GM18870 (cell line): ENCODE measurements at regions not wholly inside any gene's neighbourhood (a gene's known extent, or its start where the extent isn't known, plus 50 kb on each side); places are given as distances from the start of the nearest gene placed in this dataset.
"Not testable (repeated sequence)": the region's sequence is repeated elsewhere in the genome, so short reads cannot be mapped to it uniquely, and the experiment has no call there.

Experiments used
- ATAC-seq: cut with Tn5 transposase; IDR thresholded peaks from one replicate; pipeline ENCODE4 v1.9.1; 2021; ENCODE audit warnings: moderate library complexity; ENCODE audit not compliant: unreplicated experiment

DNA sequence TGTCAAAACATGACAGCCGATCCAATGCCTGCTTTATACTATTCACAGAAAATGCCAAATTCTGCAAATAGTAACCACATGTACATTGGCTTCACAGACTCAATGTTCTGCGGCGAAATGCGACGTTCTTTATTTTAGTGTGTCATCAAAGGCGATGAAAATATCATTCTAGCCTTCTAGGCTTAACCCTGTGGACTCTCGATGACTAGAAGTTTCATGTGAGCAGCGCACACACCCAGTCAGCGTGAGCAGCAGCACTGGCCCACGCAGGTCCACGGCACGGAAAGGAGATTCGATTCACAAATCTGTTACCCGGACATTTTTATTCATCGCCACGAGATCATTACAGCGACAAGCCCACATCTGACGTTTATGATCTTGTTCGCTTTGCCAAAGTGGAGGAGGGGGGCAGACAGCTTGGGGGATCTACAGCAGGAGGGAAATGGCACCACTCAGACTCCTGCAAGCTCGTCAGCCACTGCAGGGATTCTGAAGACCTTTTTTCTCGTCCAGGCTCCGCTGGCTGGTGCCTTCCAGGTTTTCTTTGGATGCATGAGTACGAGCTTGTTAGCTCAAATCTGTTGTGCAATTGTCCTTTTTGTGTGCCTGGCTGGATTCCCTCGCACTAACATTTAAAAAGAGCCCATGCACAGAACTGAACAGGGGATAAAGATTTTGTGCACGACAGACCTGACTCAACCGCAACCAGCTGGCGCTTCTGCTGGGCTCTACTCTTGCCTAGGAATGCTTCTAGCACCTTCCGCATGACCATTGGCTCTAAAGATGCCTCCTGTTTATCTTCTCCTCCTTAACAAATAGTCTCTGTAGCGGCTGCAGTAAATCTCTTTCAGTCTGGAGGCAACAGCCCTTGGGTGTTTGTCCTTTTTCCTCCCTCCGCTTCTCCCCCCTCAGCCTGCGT lies 938.4 kb downstream of the MCTP2 start:
- ATAC-seq: no peak

DNA sequence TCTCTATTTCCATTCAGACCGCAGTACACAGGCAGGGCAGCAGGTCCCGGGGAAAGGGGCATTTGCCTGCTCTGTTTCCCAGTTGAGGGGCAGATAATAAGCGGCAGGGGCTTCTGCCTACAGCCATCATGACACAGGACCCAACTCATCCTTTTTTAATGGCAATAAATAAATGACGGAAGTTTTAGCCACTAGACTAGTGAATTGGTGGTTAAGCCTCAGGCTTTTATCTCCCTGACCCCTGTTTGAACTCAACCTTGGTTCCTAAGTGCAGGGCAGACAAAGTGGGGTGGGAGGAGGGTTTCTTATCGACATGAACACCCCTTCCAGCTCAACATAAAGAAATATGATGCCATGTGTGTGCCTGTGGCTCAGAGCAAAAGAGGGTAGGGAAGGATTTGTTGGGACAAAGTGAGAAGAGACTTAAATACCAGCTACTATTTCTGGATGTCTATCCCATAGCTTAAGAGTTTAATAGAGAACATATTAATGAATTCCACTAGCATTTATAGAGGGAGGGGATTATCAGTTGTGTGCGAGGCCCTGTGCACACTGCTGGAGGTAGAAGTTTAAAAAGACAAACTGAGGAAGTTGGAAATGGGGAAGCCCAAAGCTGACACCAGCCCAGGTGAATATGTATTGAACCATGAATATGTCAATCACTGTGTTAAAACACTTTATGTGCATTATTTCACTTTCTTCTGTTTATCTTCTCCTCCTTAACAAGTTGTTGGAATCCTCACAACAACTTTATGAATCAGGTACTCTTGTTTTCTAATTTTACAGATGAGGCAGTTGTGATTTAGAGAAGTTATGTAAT lies 939.4 kb downstream of the MCTP2 start:
- ATAC-seq: no peak

DNA sequence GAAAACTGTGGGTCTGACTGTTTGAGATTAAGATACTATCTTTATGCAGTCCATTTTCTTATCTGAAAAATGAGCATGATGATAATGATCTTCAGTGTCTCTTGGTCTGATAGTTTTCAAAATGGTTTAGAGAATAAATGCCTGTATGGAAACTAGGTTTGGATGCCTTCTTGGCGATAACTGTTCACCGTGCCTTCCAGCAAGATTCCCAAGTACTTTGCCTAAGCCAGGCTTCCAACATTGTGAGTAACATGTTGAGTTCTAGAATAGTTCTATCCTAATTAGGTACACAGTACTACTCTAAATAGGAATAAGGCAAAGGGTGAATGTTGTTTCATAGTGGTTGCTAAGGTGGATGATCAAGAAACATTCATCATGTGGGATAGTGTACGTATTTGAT lies 940.2 kb downstream of the MCTP2 start:
- no peak for ATAC-seq

DNA sequence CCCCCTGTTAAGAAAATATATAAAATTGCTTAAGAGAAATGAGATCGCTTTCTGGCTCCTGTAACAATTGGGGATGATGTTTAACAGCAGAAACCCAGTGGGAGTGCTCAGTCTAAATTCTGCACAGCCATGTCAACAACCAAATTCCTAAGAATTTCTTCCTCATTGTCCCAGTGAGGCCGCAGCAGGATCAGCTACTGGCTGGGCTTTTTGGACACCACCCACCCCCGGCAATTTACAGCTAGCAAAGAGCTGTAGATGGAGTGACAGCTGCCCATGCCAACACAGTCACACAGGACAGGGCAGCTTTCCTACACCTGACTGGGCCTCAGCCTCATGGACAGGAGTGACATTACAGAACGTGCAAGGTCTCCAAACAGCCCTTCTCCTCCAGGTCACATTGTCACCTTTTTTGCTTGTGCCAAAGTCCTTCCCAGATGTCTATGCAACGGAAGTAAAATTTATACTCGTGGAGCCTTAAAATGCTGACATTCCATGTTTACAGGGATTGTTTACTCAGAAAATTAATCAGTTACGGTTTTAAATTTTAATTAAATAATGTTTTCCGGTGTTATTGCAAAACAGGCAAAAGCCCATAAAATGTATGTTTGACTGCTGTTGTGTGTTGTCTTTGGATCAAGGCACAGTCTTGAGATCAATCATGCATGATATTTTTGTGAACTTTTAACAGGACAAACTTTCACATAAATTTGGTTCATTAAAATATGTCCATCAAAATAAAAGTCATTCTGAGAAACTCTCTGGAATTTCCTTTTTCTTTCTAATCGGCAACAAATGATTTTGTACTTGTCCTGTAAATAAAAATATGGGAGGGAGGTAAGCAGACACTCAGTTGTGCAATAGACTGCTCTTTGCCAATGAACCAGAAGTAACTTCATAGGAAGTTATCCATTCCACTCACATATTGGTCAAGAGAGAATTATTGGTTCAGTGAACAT lies 943.2 kb downstream of the MCTP2 start:
- no peak for ATAC-seq

DNA sequence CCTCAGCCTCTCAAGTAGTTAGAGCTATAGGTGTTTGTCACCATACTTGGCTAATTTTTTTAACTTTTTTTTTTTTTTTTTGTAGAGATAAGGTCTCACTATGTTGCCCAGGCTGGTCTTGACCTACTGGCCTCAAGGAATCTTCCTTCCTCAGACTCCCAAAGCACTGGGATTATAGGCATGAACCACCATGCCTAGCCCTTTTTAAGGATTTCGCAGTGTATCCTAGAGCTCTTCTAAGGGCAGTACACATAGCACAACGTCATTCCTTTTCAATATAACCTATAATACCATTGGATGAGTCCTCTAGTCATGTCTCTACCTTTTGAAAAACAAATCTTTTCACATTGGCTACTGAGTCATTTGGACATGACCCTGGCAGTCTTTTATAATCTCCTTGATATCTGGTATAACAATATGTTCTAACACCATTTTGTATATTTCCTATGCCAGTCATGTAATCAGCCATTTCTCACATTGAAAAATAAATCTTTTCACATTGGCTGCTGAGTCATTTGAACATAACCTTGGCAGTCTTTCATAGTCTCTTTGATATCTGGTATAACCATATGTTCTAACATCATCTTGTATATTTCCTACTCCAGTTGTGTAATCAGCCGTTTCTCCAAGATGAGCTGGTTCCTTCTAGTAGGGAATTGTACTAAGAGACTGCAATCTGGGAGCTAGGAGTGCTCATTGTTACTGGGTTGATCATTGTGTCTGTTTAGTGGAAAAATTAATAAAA lies 944.7 kb downstream of the MCTP2 start:
- ATAC-seq: no peak

DNA sequence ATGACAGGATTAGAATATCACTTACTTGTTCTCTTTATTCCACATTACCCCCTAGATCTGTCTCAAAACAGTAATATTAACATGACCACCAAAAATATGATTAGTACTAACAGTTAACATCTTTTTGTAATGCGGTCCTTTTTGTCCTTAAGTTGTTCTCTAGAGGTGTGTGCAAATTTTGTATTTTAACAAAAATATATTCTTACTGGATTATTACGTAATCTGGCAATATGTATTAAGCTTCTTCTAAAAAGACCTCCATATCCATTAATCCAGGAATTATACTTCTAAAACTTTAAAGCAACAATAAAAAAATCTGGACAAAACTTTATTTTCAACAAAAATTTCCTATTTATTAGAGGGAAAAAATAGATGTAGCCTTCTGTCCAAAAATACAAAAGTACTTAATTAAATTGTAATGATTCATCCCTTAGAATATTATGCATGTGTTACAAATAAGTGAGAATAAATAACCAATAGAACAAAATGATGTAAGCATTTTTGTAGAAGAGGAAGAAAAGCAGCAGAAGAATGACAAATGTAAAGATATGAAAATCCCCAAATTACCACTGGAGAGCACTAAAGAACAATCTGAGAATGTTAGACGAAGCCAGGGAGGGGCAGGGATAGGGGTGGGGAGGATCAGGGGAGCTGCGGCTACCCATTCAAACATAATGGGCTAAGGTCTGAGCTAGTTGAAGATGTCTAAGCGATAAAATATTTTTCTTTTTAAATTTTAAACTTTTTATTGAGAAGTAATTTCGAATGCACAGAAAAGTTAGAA lies 945.6 kb downstream of the MCTP2 start:
- ATAC-seq: no peak

DNA sequence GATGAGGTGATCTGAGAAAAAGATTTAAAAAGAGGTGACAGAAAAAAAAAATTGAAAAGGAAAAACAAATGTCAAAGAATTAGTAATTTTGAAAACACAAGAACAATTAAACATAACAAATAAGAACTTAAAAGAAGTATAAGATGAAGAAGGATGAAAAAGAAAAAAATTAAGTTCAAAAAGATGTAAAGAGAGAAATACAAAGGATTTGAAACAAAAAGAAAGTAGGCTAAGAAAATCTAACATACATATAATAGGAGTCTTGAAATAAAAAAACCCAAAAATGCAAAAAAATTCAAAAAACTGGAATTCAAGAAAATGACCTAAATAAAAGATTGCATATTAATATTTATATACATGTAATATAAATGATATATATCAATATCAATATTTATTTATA lies 949.2 kb downstream of the MCTP2 start:
- no peak for ATAC-seq

DNA sequence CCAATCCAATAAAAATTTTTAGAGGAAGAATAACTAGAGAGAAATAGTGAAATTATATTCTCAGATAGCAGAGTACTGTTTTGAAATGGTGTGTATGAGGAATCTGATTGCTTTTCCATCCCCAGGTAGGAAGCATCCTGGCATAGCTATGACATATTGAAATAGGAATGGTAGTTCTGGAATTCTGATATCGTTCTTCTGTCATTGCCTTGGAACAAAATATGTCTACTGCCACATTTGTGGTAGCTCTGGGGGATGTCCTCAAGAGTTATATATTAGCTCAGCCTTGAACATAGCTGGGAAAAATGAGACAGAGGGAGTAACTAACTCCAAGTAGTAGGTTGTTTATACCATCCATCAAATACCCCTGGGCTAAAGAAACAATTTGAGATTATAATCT lies 950.7 kb downstream of the MCTP2 start:
- ATAC-seq: no peak

DNA sequence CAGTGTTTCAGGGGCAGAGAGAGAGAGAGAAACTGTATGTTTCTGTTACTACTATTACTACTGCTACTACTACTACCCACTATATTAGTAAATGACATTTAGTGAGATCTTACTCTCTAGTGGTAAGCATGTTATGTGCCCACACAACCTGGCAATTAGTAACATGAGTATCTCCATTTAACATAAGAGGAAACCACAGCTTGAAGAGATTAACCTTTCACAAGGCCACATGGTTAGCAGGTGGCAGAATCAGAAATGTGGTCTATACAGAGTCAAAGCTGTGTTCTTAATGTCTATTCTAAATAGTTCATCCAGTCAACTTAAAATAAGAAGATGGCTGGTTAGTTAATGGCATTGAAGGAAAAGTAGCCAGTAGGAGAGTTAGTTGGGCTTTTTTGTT lies 961.6 kb downstream of the MCTP2 start:
- no peak for ATAC-seq

DNA sequence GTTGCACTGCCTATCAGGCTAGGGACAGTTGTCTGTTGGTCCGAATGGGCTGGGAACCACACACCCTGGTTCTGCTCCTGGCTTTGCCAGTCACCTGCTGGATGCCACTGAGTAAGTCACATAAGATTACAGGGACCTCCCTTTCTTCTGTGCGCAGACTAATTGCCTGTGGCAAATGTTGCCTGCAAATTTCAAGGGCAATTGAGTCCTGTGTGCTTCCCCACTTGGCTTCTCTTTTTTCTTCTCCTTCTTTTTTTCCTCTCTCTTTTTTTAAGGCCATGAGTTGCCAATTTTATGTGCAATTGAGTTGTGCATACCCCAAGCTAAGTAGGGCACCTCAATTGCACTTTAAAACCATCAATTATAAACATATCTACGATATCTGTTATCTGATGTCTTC lies 963.4 kb downstream of the MCTP2 start:
- no peak for ATAC-seq

DNA sequence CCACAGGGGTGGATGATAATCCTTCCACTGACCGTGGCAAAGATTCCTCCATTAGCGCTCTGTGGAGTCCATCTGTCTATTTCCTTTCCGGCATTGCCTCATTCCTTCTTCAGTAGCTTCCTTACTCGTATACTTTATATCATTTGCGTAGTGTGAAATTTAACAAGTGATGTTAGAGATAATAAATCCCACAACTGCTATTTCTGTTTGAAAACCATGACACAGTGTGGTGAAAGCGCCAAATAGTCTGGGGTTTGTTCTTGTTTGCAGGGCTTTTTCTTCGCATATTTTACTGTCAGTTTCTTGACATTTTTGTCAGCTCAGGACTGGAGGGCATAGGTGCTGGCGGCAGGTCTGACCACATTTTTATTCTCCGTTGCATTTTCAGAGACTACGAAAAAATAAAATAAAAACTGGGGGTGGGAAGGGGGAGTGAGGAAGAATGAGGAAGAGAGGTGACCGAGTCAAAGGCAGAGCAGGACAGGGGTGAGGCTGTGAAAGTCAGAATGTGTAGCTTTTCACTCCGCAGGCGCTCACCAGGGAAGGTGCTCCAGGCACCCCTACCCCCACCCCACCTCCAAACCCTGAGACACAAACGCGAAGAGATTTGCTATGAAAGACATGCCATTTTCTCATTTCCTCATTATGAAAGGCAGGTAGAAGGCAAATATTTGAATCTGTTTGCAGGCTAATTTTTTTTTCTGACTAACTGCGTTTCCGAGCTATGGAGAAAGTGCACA lies 965.0 kb downstream of the MCTP2 start:
- no peak for ATAC-seq

DNA sequence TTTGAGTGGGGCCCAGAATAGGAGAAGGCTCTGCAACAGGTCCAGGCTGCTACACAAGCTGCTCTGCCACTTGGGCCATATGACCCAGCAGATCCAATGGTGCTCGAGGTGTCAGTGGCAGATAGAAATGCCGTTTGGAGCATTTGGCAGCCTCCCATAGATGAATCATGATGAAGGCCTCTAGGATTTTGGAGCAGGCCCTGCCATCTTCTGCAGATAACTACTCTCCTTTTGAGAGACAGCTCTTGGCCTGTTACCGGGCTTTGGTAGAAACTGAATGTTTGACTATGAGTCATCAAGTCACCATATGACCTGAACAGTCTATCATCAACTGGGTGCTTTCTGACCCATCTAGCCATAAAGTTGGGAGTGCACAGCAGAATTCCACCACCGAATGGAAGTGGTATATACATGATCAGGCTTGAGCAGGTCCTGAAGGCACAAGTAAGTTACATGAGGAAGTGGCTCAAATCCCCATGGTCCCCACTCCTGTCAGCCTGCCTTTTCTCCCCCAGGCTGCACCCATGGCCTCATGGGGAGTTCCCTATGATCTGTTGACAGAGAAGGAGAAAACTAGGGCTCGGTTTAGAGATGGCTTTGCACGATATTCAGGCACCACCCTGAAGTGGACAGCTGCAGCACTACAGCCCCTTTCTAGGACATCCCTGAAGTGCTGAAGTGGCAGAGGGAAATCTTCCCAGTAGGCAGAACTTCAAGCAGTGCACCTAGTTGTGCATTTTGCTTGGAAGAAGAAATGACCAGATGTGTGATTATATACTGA lies 971.4 kb downstream of the MCTP2 start:
- ATAC-seq: peak; percentile 50

DNA sequence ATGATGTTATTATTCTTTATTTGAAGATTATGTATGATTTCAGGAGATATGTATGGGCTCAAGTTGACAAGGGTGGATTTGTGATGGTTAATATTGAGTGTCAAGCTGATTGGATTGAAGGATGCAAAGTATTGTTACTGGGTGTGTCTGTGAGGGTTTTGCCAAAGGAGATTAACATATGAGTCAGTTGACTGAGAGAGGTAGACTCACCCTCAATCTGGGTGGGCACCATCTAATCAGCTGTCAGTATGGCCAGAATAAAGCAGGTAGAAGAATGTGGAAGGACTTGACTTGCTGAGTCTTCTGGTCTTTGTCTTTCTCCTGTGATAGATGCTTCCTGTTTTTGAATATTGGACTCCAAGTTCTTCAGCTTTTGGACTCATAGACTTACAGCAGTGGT lies 973.7 kb downstream of the MCTP2 start:
- ATAC-seq: no peak

DNA sequence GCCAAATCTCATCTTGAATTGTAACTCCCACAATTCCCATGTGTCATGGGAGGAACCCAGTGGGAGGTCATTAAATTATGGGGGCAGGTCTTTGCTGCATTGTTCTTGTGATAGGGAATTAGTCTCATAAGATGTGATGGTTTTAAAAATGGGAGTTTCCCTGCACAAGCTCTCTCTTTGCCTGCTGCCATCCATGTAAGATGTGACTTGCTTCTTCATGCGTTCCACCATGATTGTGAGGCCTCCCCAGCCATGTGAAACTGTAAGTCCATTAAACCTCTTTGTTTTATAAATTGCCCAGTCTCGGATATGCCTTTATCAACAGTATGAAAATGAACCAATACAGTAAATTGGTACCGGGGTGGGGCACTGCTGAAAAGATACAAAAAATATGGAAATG lies 974.5 kb downstream of the MCTP2 start:
- ATAC-seq: not testable (repeated sequence)

DNA sequence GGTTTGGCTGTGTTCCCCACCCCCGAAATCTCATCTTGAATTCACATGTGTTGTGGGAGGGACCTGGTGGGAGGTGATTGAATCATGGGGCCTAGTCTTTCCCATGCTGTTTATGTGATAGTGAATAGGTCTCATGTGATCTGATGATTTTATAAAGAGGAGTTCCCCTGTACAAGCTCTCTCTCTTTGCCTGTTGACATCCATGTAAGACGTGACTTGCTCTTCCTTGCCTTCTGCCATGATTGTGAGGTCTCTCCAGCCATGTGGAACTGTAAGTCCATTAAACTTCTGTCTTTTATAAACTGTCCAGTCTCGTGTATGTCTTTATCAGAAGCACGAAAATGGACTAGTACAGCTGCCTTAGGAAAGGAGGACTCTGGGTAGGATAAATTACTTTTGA lies 976.7 kb downstream of the MCTP2 start:
- ATAC-seq: no peak

DNA sequence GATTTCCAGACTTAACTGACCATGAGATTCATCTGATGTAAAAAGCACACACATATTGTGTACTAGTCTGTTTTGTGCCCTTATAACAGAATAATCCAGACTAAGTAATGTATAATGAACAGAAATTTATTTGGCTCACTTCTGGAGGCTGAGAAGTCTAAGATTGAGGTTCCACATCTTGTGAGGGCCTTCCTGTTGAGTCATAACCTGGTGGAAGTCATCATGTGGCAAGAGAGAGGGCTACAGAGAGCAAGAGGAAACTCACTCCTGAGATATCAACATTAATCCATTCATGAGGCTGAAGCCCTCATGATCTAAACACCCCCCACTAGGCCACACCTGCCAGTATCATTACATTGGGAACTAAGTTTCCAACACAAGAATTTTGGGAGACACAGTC lies 977.6 kb downstream of the MCTP2 start:
- no peak for ATAC-seq

DNA sequence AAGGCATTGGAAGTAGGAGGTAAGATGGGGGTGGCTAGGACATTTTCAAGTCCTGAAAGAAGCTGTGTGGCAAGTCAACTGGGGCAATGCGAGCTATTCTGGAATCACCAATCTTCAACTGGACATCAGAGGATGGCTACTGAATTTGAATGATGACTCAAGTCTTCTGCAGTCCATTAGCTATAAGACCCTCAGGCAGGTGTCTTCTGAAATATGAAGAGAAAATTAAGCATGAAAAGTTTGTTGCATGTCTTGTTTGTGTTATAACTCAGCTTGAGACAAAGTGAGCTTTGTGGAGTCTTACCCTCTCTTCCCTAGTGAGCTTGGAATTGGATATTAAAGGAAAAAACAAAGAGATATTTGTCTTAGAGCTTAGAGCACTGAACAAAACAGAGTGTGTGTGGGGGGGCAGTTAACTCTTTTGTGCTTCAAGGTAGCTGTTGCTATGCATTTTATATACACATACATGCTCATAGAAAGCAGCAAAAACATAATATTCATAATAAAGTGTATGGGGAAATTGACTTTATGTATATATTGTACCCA lies 979.1 kb downstream of the MCTP2 start:
- ATAC-seq: no peak

DNA sequence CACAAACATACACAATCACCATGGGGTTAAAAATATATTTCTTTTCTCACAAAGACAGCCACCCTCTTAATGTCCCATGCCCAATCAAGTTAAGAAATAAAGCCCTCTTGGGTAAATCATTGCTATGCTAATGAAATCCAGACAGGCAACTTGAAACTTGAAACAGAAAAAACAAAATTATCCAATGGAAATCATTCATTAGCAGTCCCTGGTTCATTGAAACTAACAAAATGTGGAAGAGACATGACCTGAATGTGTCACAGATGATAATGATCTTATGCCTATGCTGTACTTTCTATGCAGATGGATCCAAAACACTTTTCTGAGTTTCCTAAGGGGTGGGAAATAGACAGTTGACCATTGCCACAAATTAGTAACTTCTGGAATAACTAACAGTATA lies 983.7 kb downstream of the MCTP2 start:
- no peak for ATAC-seq
